GM19023 (cell line): ENCODE measurements at regions not wholly inside any gene's neighbourhood (a gene's known extent, or its start where the extent isn't known, plus 50 kb on each side); places are given as distances from the start of the nearest gene placed in this dataset.
"Not testable (repeated sequence)": the region's sequence is repeated elsewhere in the genome, so short reads cannot be mapped to it uniquely, and the experiment has no call there.

Source experiments
- ATAC-seq: cut with Tn5 transposase; IDR thresholded peaks from one replicate; pipeline ENCODE4 v1.9.1; 2021; ENCODE audit warnings: mild to moderate bottlenecking, moderate library complexity; ENCODE audit not compliant: unreplicated experiment

DNA sequence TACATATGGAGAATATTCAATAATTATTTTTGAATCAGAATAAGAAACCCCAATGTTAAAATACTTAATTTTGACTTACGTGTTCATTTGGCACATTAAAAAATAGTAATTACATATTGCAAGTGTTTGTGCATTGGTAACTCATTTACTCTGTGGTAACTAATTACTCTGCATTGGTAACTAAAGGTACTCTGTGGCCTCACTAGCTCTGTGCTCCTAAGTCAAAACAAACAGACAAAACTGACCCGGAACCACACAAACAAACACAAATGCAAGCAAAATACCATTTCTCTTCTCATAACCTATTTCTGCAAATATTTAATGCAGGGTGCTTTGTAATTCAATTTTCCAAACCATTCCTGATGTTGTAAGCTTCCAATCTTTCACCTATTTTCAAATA lies 1244.3 kb downstream of the REEP3 start:
- ATAC-seq, result no peak

- ATAC-seq, result no peak
Measured at GRCh38 chr10:64771253-64772050, 1250.3 kb downstream of the REEP3 start.

- ATAC-seq, result no peak
Measured at GRCh38 chr10:64773357-64773756, 1252.2 kb downstream of the REEP3 start.

- not testable (repeated sequence) for ATAC-seq
Measured at GRCh38 chr10:64784451-64784850, 1263.2 kb downstream of the REEP3 start.

GRCh38 chr10:64785816-64786215 lies 1264.6 kb downstream of the REEP3 start:
- no peak for ATAC-seq

GRCh38 chr10:64786989-64787388 lies 1265.8 kb downstream of the REEP3 start:
- ATAC-seq, result no peak

DNA sequence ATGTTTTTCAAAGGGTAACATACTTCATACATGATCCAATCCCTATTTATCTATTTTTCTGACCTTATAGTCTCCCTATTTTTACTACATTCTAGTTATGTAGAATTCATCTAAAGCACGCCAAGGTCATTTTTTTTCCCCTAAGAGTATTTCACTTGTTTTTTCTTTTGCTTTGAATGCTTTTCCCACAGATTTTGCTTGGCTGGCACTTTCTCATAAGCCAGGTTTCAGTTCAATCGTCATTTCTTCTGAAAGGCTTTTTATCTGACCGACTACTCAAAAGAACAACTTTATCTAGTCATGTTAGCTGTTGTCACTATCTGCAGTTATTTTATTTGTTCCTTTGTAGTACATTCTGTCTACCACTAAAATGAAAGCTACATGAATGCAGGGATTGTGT lies 1274.6 kb downstream of the REEP3 start:
- ATAC-seq, result no peak

- no peak for ATAC-seq
Measured at GRCh38 chr10:64798297-64798696, 1277.1 kb downstream of the REEP3 start.

DNA sequence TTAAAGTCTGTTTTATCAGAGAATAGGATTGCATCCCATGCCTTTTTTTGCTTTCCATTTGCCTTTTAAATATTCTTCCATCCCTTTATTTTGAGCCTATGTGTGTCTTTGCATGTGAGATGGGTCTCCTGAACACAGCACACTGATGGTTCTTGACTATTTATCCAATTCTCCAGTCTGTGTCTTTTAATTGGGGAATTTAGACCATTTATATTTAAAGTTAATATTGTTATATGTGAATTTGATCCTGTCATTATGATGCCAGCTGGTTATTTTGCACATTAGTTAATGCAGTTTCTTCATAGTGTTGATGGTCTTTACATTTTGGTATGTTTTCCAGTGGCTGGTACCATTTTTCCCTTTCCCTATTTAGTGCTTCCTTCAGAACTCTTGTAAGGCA lies 1287.0 kb downstream of the REEP3 start:
- not testable (repeated sequence) for ATAC-seq

GRCh38 chr10:64810046-64810445 lies 1288.8 kb downstream of the REEP3 start:
- ATAC-seq, result not testable (repeated sequence)

DNA sequence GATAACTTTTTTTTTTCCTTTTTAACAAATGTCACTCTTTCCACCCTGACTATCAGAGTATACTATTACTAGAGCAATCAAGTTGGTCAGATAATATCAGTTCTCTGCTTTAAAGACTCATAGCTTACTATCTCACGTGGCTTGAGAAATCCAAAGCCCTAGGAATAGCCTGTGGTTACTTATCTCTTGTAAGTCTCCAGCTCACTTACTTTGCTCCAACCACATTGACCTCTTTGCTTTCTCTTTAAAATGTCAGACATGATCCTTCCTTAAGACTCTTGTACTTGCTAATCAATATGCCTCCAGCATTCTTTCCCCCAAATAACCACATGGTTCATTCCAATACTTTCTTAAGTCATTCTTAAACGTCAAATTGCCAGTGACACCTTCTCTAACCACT lies 1292.2 kb downstream of the REEP3 start:
- no peak for ATAC-seq

- ATAC-seq, result no peak
Measured at GRCh38 chr10:64814201-64814600, 1293.0 kb downstream of the REEP3 start.

DNA sequence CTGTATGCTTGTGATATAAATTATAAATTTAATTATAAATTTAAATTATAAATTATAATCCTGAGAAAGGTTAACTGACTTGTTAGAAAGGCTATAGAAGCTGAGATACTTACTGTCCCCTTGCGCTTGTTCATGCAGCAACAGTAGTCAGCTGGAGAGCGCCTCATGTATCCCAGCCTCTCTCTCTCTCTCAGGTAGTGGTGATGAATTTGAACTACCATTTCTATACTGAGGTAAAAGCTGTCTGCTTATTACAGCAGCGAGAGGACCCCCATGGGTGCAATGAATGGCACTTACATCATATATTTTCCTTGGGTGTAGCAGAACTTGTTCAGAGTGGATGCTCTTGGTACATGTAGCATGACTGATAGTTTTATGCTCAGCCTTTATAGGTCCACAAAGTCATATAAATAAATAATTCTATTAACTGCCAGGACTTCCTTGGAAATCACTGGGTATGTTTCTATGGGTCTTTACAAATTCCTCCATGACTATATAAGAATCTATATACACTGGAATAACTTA lies 1308.7 kb downstream of the REEP3 start:
- no peak for ATAC-seq

DNA sequence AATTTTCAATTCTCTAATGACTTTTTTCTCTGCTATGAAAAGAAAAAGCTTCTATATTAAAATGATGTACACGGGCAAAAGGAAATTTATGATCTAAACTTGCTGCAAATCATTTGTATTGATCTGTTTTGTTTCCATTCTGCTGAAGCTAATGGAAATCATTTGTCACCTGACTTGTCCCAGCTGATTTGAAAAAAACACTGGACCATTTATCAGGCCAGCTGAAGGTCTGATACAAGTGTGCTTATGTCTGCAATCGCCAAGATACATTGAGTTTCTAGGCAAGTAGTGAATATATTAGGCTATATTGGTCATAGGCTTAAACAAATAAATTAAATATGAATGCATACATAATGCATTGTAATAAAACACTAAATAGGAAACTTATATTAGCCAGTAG lies 1309.7 kb downstream of the REEP3 start:
- ATAC-seq, result no peak

DNA sequence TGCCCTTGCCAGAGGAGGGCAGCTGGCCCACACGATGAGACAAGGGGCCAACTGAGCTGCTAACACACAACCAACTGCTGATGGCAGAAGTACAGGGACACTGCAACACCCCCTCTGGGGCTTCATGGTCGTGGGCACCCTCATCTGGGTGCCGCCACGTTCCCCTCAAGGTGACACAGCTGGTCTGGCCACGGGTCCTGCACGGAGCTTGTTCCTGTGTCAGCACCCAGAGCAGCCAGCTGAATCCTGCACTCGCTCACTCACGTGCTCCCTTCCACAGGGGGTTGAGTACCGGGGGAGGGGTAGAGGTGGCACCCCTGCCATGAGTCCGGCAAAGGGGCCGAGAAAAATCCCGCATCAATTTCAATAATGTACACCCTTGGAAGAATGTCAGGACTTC lies 1319.1 kb downstream of the REEP3 start:
- ATAC-seq, result no peak

GRCh38 chr10:64846700-64847099 lies 1325.5 kb downstream of the REEP3 start:
- no peak for ATAC-seq

- no peak for ATAC-seq
Measured at GRCh38 chr10:64855941-64856340, 1334.7 kb downstream of the REEP3 start.

DNA sequence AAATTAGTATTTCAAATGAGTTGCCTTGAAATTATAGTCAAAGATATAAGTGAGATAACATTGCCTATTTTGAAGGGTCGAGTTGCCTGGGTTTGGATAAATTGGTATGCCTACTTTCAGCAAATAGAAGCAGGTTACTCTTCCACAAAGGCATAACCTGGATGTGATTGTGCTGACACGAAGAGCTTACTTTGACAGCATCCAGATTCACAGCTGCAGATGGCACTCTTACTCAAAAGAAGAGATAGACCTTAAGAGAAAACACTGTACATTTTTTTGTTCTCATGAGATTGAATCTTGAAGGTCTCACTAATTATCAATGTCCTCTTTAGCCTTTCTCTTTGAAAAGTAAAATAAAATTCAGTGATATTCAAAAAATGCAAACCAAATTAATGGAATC lies 1338.7 kb downstream of the REEP3 start:
- no peak for ATAC-seq

GRCh38 chr10:64863836-64864235 lies 1342.6 kb downstream of the REEP3 start:
- no peak for ATAC-seq

DNA sequence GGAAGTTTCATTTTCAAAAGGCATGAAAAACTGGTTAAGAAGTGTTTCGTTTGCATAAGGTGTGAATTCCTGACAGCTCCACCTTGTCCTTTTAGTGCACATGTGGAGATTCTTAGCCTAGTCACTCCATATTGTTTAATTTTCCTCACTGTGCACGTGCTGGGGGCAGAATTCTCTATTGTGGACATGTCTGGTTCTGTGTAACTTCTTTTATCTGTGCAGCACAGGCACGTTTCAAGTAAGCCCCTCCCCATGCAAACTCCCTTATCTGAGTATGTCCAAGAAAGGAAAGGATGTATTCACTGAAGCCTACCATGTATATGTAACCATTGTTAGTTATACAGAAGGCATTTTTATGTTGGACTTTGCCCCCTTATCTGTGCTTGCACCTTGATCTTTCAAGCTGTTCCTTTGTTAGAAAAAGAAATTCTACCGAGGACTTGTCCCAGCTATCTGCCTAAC lies 1346.3 kb downstream of the REEP3 start:
- no peak for ATAC-seq

GRCh38 chr10:64873088-64873487 lies 1351.9 kb downstream of the REEP3 start:
- no peak for ATAC-seq

GRCh38 chr10:64873959-64874358 lies 1352.8 kb downstream of the REEP3 start:
- ATAC-seq, result no peak

DNA sequence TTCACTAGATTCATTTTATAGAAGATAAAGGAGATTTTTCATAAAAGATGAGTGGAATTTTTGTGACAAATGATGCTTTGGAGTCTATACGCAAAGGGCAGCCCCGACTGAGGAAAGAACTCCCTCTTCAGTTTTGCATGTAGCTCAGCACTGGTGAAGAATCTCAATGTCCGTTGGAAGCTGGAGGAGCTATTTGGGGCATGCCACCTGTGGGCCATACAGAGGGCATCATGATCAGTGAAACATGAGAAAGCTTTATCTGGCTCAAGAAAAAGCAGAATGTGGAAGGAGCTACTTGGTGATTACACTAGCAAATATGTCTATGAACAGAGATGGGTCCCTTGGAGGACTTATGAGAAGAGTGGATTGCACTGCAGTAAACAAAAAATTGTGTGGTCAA lies 1359.3 kb downstream of the REEP3 start:
- ATAC-seq, result no peak
